ENCODE measurements at regions not wholly inside any gene's neighbourhood (a gene's known extent, or its start where the extent isn't known, plus 50 kb on each side); places are given as distances from the start of the nearest gene placed in this dataset.

DNA sequence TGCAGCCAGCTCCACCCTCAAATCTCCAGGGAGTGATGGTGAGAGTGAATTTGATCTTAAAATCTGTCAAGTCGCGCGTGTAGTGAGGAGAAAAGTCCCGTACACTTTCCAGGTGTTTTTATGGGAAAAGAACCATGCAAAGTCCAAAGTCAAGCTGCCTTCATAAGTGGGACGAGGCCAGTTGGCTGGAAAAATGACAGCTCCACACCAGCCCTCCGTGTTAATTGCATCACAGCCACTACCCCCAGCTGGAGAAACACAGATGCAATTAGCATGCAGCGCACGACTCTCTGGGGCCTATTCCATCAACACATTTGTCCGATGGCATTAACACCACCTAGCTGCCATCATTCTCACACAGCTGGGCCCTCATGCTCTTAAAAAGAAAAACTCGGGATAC, 68.4 kb downstream of the KLHDC7A start:
- TF ChIP-seq CTCF (IDR thresholded peaks at IDR 0.05; ENCODE audit: borderline replicate concordance, extremely low read depth, low read length, poor library complexity, severe bottlenecking) = no peak
- no peak for TF ChIP-seq EZH2 (IDR thresholded peaks at IDR 0.05; ENCODE audit: borderline replicate concordance, low read depth, low read length, severe bottlenecking)

All from DND-41 (cell line).